ENCODE measurements at regions not wholly inside any gene's neighbourhood (a gene's known extent, or its start where the extent isn't known, plus 50 kb on each side); places are given as distances from the start of the nearest gene placed in this dataset.

- no peaks in the 10 kb centered on the region for H3K9me3 ChIP-seq
- H3K27me3 ChIP-seq = no peaks in the 10 kb centered on the region
- no peak overlapping the region for H3K27ac ChIP-seq (replicated peaks in 1 of 4)
- no peak for TF ChIP-seq CTCF (IDR thresholded peaks at IDR 0.05)
- TF ChIP-seq POLR2AphosphoS5 (IDR thresholded peaks at IDR 0.05) = no peak
- no peak for TF ChIP-seq EP300 (IDR thresholded peaks at IDR 0.05)
- no peak for TF ChIP-seq POLR2A (IDR thresholded peaks at IDR 0.05; ENCODE audit: low read depth)
- WGBS = 80% methylated on average over 1 of the region's 1 CpG
- no peak for DNase-seq (ENCODE audit: extremely low spot score)
- H3K4me3 ChIP-seq = no peak overlapping the region
- H3K4me1 ChIP-seq = peaks cover 0 to 12% (median 9%) of the 10 kb centered on the region in 4 donors
- H3K36me3 ChIP-seq = no peaks in the 10 kb centered on the region
- intact Hi-C loops (cut with DNase I) = no loop called here
Observed at GRCh38 chr6:19972221-19972620, 135.1 kb downstream of the ID4 start.

DNA sequence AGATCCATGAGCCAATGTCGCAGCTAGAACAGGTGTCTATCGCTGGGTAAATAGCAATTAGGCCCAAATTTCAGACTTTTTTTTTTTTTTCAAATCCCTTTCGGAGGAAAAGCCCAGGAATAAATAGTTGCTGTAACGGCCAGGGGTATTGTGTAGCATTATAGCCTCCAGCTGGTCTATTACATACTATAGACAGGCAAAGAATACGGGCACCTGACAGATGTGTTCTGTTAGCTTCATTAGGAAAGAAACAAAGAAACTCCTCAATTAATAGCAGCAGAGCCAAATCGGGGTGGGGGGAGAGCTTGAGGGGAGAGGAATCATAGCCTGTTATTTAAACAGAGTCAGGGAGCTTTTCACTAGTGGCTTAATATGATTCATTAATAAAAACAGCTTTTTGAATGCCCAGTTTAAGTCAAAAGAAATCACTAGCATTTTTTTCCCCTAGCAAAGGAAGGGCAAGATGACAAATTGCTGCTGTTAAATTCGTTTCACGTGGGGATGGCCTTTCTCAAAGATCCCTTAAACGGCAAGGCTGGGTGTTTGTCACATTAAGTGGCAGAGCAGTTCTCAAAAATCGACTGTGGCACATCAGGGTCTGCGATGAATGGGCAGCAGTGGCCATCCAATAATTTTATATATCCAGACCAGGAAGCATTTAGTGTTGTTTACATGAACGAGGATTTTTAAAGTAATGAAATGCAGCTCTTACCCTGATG lies 139.4 kb downstream of the ID4 start:
- TF ChIP-seq POLR2A (IDR thresholded peaks at IDR 0.05; ENCODE audit: low read depth) (no peak), CTCF (IDR thresholded peaks at IDR 0.05) (no peak), EP300 (IDR thresholded peaks at IDR 0.05) (no peak), POLR2AphosphoS5 (IDR thresholded peaks at IDR 0.05) (no peak)
- Histone ChIP-seq H3K27me3 (no peaks in the 10 kb centered on the region), H3K9me3 (no peaks in the 10 kb centered on the region), H3K4me3 (no peak overlapping the region), H3K27ac (replicated peaks in 1 of 4) (no peak overlapping the region), H3K36me3 (no peaks in the 10 kb centered on the region), H3K4me1 (peaks cover 0 to 14% (median 9%) of the 10 kb centered on the region in 4 donors)
- intact Hi-C loops (cut with DNase I) = no loop called here
- 41% methylated on average over 12 of the region's 12 CpGs for WGBS
- DNase-seq (ENCODE audit: extremely low spot score) = no peak

- Histone ChIP-seq H3K36me3 (no peaks in the 10 kb centered on the region), H3K4me3 (no peak overlapping the region), H3K4me1 (peaks cover 0 to 14% (median 9%) of the 10 kb centered on the region in 4 donors), H3K27me3 (no peaks in the 10 kb centered on the region), H3K9me3 (no peaks in the 10 kb centered on the region), H3K27ac (replicated peaks in 1 of 4) (no peak overlapping the region)
- DNase-seq (ENCODE audit: extremely low spot score) = no peak
- TF ChIP-seq EP300 (IDR thresholded peaks at IDR 0.05) = no peak
- TF ChIP-seq CTCF (IDR thresholded peaks at IDR 0.05) = no peak
- TF ChIP-seq POLR2A (IDR thresholded peaks at IDR 0.05; ENCODE audit: low read depth) = no peak
- no peak for TF ChIP-seq POLR2AphosphoS5 (IDR thresholded peaks at IDR 0.05)
- WGBS = 86% methylated on average over 7 of the region's 7 CpGs
- intact Hi-C loops (cut with DNase I) = no loop called here
Observed at GRCh38 chr6:19979059-19979458, 141.9 kb downstream of the ID4 start.

GRCh38 chr6:19979986-19980385 lies 142.8 kb downstream of the ID4 start:
- no peak for TF ChIP-seq POLR2A (IDR thresholded peaks at IDR 0.05; ENCODE audit: low read depth)
- no peak for TF ChIP-seq POLR2AphosphoS5 (IDR thresholded peaks at IDR 0.05)
- no peak for TF ChIP-seq CTCF (IDR thresholded peaks at IDR 0.05)
- TF ChIP-seq EP300 (IDR thresholded peaks at IDR 0.05) = no peak
- Histone ChIP-seq H3K4me1 (peaks cover 0 to 16% (median 9%) of the 10 kb centered on the region in 4 donors), H3K27me3 (no peaks in the 10 kb centered on the region), H3K36me3 (no peaks in the 10 kb centered on the region), H3K9me3 (no peaks in the 10 kb centered on the region), H3K27ac (replicated peaks in 1 of 4) (no peak overlapping the region), H3K4me3 (no peak overlapping the region)
- intact Hi-C loops (cut with DNase I) = no loop called here
- DNase-seq (ENCODE audit: extremely low spot score) = no peak
- 33% methylated on average over 1 of the region's 1 CpG for WGBS

DNA sequence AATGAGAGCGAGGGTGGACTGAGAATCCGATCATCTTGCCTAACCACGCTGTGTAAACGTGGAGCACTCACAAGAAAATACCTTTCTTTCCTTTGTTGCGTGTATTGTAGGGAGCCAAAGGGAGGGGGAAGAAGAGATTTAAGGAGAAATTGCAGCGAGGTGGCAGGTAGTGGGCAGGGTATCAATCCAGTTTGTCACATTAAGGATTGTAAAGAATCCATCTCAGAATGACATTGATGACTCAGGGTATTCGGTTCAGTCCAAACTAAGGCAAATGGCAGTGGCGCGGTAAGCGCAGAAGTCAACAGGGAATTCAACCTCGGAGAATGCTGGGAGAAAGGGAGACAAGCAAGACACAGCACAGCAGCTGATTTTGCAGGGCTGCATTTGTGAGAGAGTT lies 146.2 kb downstream of the ID4 start:
- no peaks in the 10 kb centered on the region for H3K36me3 ChIP-seq
- no peak overlapping the region for H3K27ac ChIP-seq (replicated peaks in 1 of 4)
- H3K27me3 ChIP-seq = no peaks in the 10 kb centered on the region
- TF ChIP-seq CTCF (IDR thresholded peaks at IDR 0.05) (no peak), EP300 (IDR thresholded peaks at IDR 0.05) (no peak), POLR2AphosphoS5 (IDR thresholded peaks at IDR 0.05) (no peak), POLR2A (IDR thresholded peaks at IDR 0.05; ENCODE audit: low read depth) (no peak)
- 85% methylated on average over 11 of the region's 11 CpGs for WGBS
- intact Hi-C loops (cut with DNase I) = no loop called here
- no peaks in the 10 kb centered on the region for H3K9me3 ChIP-seq
- no peak for DNase-seq (ENCODE audit: extremely low spot score)
- H3K4me3 ChIP-seq = no peak overlapping the region
- H3K4me1 ChIP-seq = peaks cover 0 to 7% (median 0%) of the 10 kb centered on the region in 4 donors

Data from esophagus muscularis mucosa (tissue), 4 donors.